GM18517 (cell line): ENCODE measurements at regions not wholly inside any gene's neighbourhood (a gene's known extent, or its start where the extent isn't known, plus 50 kb on each side); places are given as distances from the start of the nearest gene placed in this dataset.

ENCODE experiments used
- ATAC-seq: cut with Tn5 transposase; IDR thresholded peaks from one replicate; pipeline ENCODE4 v1.9.1; 2021; ENCODE audit warnings: mild to moderate bottlenecking, moderate library complexity; ENCODE audit not compliant: unreplicated experiment

GRCh38 chrX:98514032-98514431, 1630.3 kb downstream of the RPA4 start:
- no peak for ATAC-seq

GRCh38 chrX:98516120-98516519, 1632.4 kb downstream of the RPA4 start:
- ATAC-seq, result no peak

- ATAC-seq, result no peak
Observed at GRCh38 chrX:98523026-98523425, 1639.3 kb downstream of the RPA4 start.

DNA sequence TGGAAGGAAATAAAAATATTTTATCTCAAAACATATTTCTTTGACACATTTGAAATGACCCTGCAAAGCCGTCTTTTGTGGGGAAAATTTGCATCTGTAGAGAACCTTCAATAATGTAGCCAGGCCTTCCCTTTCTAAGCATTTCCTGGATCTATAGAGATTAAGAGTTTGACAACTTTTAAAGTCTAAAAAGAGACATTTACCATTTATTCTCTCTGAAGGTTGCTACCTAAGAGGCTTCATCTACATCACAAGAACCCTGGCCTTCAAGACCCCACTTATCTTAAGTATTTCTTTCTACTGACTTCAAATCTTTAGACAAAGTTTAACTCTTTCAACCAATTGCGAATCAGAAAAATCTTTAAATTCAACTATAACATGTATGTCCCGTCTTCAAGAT, 1639.8 kb downstream of the RPA4 start:
- ATAC-seq, result no peak

DNA sequence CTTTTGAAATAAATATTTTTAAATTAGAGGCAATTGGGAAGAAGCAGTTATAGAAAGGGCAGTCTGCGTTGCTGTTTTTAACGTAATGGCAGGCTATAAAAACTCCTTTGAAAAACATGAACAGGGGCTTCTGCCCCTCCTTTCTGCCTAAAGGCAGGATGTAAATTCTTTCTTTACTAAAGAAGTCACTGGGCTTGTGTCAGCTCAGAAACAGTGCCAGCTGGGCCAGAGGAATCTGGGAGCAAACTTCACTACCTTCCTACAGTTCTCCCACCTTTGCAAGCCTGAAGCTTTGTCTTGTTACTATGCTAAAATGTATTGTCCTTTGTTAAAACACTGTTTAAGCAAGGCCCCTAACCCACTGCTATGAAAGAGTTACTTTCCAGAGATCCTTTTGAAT, 1664.8 kb downstream of the RPA4 start:
- ATAC-seq, result no peak

DNA sequence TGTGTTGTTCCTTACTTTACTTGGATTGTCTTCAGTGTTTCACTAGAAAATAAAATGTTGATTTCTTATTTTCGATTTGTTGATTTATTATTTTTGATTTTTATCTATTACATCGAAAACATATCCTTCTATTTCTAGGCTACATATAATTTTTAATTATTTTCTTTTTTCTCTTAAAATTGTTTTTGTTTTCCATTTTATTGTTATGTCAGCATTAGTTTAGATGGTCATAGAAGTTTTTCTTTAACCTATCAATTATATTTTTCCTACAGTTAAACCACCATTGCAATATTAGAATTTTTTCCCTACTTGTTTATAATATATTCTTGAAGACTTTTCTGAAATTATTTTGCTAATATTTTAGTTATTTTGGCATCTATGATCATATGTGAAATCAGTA, 1685.1 kb downstream of the RPA4 start:
- ATAC-seq, result no peak

DNA sequence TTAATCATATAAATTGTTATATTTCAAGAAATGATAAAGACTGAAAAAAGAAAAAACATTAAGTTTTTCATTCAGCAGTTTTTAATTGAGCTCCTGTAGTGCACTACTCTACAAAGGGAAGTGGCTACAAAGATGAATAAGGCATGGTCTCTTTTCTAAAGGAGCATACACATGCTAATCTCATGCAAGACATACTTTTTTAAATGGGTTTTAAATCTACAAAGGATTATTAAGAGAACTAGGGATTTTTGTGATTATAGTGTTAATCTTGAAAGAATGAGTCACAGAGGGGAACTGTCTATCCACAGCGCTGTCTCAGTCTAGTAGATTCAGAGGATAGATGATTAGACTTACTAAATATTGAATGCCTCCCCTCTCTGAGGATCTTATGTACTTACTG, 1722.2 kb downstream of the RPA4 start:
- ATAC-seq, result no peak

DNA sequence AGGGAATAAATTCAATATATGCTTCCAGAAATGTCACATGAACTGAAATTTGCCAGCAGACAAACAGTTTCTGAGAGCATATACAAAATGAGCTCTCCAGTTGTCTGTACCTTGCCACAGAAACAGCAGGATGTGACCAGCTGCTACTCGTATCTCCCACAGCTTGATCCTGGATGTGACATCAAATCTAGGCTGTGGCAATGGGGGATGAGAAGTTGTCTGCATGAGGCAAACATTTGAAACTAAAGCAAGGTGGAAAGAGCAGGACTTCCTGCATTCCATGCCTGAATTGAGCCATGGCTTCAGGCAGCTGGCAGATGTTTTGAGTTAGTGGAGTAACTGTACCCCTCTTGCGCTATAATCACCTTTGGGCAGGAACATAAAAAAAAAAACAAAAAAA, 1724.0 kb downstream of the RPA4 start:
- ATAC-seq, result no peak

DNA sequence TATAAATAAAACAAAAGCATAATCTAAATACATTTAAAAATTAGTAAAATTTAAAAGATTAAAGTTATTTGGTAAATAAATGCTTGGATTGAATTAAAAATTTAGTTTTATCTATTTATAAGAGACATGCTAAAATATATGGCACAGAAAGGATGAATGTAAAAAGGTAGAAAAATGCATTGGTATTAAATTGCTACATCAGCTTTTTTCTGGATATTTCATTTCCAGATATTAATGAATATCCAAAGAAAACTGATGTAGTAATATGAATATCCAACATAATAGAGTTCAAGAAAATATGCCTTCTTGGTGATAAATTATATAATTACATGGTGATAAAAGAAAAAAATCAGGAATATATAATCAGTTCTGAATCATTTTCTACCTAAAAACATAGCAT, 1743.9 kb downstream of the RPA4 start:
- ATAC-seq, result no peak

DNA sequence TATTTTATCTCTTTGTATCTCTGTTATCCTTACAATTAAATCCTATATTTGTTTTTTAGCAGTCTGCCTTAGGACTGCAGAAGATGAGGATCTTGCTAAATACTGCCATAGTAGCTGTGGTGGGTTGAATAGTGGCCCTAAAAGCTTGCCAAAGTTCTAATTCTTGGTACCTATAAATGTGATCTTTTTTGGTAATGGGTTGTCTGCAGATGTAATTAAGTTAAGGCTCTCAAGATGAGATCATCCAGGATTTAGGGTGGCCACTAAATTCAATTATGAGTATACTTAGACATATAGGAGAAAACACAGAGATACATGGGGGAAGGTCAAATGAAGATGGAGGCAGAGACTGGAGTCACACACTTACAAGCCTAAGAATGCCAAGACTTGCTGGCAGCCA, 1753.7 kb downstream of the RPA4 start:
- ATAC-seq, result no peak

DNA sequence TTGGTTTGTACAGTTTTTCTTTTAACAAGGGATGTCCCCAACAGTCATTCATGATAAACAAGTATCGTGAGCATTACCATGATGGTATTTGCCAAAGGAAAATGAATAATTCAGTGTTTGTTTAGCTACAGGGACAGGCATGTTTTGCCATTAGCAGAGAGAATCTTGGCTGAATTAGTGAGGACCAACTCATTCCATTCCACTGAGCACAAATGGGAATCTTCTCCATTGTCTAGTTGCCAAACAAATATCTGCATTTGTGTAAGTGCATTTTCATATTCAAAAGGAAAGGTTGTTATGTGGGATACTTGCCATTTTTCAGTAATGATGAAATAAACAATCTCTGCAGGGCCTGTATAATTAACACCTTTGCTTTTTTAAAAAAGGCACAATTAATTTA, 1762.6 kb downstream of the RPA4 start:
- ATAC-seq, result no peak

DNA sequence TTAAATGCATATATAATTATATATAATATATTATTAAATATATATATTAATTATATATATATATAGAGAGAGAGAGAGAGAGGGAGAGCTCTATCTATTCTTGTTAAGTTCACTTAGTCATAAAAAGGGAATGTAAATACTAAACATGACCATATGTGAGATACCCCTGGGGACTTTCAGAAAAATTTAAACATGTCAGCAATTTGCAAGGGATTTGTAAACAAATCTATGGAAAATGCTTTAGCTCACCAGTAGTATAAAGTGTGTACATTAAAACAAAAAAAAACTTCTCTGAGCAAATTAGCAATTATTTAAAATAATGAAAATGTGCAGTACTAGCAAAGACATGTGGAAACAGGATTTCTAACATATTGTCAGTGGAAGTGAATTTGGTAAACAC, 1755.5 kb downstream of the PCDH19 start:
- no peak for ATAC-seq
